ENCODE measurements at regions not wholly inside any gene's neighbourhood (a gene's known extent, or its start where the extent isn't known, plus 50 kb on each side); places are given as distances from the start of the nearest gene placed in this dataset.

DNA sequence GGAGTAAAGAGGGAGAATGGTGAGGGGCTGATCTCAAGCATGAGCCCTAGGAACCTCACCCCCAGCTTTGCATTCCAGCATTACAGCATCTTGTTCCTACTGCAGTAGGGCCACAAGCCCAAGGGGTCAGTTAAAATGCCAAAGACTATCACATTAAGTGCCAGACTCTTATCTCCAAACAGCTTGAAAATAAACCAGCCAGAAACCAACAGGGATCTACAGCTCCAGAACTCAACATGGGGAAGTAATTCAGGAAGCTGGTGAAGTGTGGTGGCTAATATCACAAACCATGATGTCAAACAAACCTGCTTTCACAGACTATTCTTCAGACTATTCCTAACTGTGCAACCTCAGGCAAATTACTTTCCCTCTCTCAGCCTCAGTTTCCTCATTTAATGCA is 278.3 kb downstream of the TNS1 start:
- TF ChIP-seq POLR2AphosphoS5 (IDR thresholded peaks at IDR 0.05) (no peak), POLR2A (IDR thresholded peaks at IDR 0.05) (no peak)
- TF ChIP-seq, protein P1, sequence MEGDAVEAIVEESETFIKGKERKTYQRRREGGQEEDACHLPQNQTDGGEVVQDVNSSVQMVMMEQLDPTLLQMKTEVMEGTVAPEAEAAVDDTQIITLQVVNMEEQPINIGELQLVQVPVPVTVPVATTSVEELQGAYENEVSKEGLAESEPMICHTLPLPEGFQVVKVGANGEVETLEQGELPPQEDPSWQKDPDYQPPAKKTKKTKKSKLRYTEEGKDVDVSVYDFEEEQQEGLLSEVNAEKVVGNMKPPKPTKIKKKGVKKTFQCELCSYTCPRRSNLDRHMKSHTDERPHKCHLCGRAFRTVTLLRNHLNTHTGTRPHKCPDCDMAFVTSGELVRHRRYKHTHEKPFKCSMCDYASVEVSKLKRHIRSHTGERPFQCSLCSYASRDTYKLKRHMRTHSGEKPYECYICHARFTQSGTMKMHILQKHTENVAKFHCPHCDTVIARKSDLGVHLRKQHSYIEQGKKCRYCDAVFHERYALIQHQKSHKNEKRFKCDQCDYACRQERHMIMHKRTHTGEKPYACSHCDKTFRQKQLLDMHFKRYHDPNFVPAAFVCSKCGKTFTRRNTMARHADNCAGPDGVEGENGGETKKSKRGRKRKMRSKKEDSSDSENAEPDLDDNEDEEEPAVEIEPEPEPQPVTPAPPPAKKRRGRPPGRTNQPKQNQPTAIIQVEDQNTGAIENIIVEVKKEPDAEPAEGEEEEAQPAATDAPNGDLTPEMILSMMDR (IDR thresholded peaks at IDR 0.05) = no peak
- intact Hi-C loops (cut with DNase I) = no loop called here
- H3K4me3 ChIP-seq = no peak overlapping the region

DNA sequence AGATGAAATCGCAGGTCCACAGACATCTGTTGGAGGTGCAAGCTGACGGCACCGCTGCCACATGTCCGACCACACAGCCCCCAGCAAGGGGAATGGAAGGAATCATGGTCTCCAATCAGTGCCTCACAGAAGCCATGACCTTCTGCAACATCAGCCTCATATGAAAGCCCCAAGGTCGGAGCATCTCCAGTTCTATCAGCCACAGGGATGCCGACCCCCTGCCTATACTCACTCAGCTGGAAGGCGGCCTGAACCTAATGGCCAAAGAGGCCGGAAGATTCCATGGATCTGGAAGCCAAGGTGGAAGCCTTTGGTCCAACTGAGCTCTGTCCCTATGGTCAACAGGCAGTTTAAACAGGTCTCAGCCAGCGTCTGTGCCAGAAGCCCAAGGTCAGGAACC is 278.8 kb downstream of the TNS1 start:
- WGBS = 96% methylated on average over 9 of the region's 9 CpGs

More for the DNA sequence above, 278.3 kb downstream of the TNS1 start:
- Histone ChIP-seq H3K4me1 (replicated peaks) (no peaks in the 10 kb centered on the region), H3K36me3 (no peaks in the 10 kb centered on the region), H3K27me3 (replicated peaks; ENCODE audit: insufficient read depth) (no peaks in the 10 kb centered on the region), H3K9me3 (no peaks in the 10 kb centered on the region), H3K27ac (no peak overlapping the region)
- DNase-seq (ENCODE audit: low spot score) = no peak

DNA sequence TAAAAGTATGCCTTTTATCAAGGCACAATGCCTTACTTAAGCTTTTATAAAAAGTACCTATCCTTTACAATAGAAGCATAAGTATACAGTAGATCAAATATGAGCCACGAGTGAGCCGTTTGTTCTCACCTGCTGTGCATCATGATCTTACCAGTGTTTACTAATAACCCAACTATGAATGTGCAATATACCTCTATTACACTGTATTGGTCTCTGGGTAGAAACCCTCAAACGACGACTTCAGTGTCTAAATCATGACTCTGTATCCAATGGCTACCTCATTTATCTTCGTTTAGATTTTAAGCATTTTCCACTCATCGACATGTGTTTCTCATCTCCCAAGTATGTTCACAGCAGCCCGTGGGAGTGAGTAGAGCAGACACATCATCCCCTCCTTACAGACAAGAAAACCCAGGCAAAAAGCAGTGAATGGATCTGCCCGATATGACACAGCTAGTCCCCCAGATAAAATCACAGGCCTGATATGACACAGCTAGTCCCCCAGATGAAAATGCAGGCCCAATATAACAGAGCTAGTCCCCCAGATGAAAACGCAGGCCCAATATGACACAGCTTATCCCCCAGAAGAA is 279.8 kb downstream of the TNS1 start:
- Histone ChIP-seq H3K27ac (no peak overlapping the region), H3K4me3 (no peak overlapping the region), H3K9me3 (no peaks in the 10 kb centered on the region), H3K27me3 (replicated peaks; ENCODE audit: insufficient read depth) (no peaks in the 10 kb centered on the region), H3K4me1 (replicated peaks) (no peaks in the 10 kb centered on the region), H3K36me3 (no peaks in the 10 kb centered on the region)
- intact Hi-C loops (cut with DNase I) = no loop called here
- no peak for DNase-seq (ENCODE audit: low spot score)
- no peak for TF ChIP-seq POLR2A (IDR thresholded peaks at IDR 0.05)
- TF ChIP-seq, protein P1 (IDR thresholded peaks at IDR 0.05) = no peak
- 76% methylated on average over 9 of the region's 9 CpGs for WGBS

More for the DNA sequence above, 278.8 kb downstream of the TNS1 start:
- TF ChIP-seq POLR2AphosphoS5 (IDR thresholded peaks at IDR 0.05) (no peak), POLR2A (IDR thresholded peaks at IDR 0.05) (no peak)
- TF ChIP-seq, protein P1 (IDR thresholded peaks at IDR 0.05) = no peak
- Histone ChIP-seq H3K4me1 (replicated peaks) (no peaks in the 10 kb centered on the region), H3K27me3 (replicated peaks; ENCODE audit: insufficient read depth) (no peaks in the 10 kb centered on the region), H3K36me3 (no peaks in the 10 kb centered on the region), H3K27ac (no peak overlapping the region), H3K4me3 (no peak overlapping the region), H3K9me3 (no peaks in the 10 kb centered on the region)
- intact Hi-C loops (cut with DNase I) = no loop called here
- no peak for DNase-seq (ENCODE audit: low spot score)

DNA sequence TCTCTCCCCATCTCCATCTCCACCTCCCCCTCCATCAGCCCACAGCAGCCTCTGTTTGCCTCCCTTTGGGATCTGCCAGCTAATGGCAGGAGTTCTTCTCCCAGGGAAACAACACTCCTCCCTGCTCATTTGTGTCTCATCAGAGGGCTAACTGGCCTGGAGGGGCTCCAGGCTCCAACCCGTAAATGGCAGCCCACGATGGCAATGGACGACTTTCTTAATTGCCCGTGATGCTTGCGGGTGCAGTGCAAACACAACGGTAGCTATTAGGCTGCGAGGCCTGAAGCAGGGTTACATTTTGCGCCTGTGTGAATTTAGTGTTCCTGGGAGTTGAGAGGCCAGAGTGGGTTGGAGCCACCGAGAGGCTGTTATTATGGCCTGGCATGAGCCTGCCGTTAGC is 285.1 kb downstream of the TNS1 start:
- no peak for DNase-seq (ENCODE audit: low spot score)
- intact Hi-C loops (cut with DNase I) = loop anchor here (10.0 kb wide), 2 partner anchors 283 to 463 kb away; no protein-coding TSS in a partner anchor

DNA sequence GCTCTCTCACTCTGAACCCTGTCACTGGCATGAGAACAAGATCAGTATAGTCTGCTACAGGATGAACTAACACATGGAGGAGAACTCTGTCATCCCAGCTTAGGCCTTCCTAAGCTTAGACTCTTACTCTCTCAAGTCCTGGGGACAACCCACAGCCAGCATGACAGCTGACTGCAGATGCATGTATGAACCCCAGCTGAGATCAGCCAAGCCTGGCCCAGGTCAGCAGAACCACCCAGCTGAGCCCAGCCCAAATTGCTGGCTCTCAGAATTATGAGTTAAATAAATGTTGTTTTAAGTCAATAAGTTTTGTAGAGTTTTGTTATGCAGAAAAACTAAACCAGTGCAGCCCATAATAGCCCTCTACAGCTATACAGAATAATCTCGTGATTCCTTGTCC is 287.3 kb downstream of the TNS1 start:
- Histone ChIP-seq H3K27ac (no peak overlapping the region), H3K27me3 (replicated peaks; ENCODE audit: insufficient read depth) (no peaks in the 10 kb centered on the region), H3K9me3 (no peaks in the 10 kb centered on the region), H3K4me3 (no peak overlapping the region), H3K36me3 (no peaks in the 10 kb centered on the region), H3K4me1 (replicated peaks) (no peaks in the 10 kb centered on the region)
- DNase-seq (ENCODE audit: low spot score) = no peak
- 91% methylated on average over 1 of the region's 1 CpG for WGBS
- intact Hi-C loops (cut with DNase I) = loop anchor here (10.0 kb wide), 2 partner anchors 281 to 461 kb away; no protein-coding TSS in a partner anchor
- TF ChIP-seq, protein P1 (IDR thresholded peaks at IDR 0.05) = no peak
- TF ChIP-seq POLR2A (IDR thresholded peaks at IDR 0.05) = no peak
- TF ChIP-seq POLR2AphosphoS5 (IDR thresholded peaks at IDR 0.05) = no peak

More for the DNA sequence above, 285.1 kb downstream of the TNS1 start:
- Histone ChIP-seq H3K4me3 (no peak overlapping the region), H3K4me1 (replicated peaks) (no peaks in the 10 kb centered on the region), H3K36me3 (no peaks in the 10 kb centered on the region), H3K27ac (no peak overlapping the region), H3K27me3 (replicated peaks; ENCODE audit: insufficient read depth) (no peaks in the 10 kb centered on the region), H3K9me3 (no peaks in the 10 kb centered on the region)
- TF ChIP-seq POLR2AphosphoS5 (IDR thresholded peaks at IDR 0.05) (no peak), POLR2A (IDR thresholded peaks at IDR 0.05) (no peak)
- TF ChIP-seq, protein P1 (IDR thresholded peaks at IDR 0.05) = no peak
- 75% methylated on average over 10 of the region's 10 CpGs for WGBS

Data from prostate gland (tissue), 2 donors.